SKM-1 (cell line): ENCODE measurements at regions not wholly inside any gene's neighbourhood (a gene's known extent, or its start where the extent isn't known, plus 50 kb on each side); places are given as distances from the start of the nearest gene placed in this dataset.
A peak's percentile ranks its signal among the peaks of the same experiment; 100 is the strongest.

Experiments
- DNase-seq: peaks from one replicate; lab custom pipeline; 2025; ENCODE audit not compliant: unreplicated experiment; lab: John Stamatoyannopoulos, UW

DNA sequence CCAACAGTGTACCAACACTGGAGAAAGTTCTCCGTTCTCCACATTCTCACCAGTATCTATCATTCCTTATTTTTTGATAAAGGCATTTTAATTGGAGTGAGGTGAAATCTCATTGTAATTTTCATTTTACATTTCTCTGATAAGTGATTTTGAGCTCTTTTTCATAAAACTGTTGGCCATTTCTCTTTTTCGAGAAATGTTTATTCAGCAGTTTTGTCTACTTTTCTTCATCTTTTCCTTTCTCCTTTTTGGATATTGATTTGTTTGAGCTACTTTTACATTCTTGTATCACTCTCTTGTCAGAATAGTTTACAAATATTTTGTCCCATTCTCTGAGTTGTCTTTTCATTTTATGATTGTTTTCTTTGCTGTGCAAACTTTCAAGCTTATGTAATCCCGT is 555.2 kb downstream of the COL12A1 start:
- no peak for DNase-seq

DNA sequence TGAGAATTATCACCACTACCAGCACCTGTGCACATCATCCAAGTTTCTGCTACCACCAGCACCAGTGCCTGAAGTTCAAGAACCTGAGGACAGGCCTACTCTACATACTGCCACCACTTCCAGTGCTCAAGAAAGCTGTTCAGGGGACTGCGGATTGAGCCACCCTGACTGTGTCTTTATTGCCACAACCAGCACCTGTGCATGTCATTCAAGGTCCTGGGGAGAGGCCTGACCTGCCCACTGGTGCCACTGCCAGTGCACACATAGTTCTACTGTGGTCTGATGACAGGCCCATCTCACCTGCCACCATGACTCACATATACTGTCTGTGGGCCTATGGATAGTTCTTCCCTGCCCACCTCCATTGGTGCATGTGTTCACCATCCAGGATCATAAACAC is 559.4 kb downstream of the COL12A1 start:
- no peak for DNase-seq

DNA sequence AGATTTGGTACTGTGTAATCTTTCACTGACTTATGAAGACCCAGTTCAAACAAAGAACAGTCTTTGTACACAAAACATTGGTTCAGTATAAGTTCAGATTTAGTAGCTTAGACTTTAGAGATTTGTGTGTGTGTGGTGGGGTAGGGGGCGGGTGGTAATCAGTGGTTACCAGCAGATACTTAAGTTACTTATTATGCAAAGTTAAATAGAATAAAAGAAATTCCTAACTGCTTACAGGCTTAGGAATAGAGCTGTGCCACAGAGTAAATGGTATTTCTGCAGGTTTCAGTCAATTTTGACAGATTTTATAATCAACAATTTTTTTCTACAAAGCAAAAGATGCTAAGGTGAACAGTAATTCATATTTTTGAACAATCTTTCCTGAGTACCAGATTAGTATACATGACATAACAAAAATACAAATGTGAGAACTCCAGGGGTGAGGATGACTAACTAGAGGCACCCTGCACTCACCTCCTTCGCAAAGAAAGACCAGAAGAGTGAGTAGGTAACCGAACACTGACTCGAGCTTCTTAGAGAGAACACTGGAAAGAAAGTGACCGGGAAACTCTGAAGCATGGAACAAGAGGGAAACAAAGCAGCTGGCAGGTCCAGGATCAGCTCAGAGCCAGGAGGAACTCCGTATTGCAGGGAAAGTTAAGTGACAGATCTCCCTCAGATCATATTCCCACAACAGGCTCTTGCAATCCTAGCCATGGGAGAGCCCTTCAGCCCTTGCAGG is 560.6 kb downstream of the COL12A1 start:
- DNase-seq = no peak

DNA sequence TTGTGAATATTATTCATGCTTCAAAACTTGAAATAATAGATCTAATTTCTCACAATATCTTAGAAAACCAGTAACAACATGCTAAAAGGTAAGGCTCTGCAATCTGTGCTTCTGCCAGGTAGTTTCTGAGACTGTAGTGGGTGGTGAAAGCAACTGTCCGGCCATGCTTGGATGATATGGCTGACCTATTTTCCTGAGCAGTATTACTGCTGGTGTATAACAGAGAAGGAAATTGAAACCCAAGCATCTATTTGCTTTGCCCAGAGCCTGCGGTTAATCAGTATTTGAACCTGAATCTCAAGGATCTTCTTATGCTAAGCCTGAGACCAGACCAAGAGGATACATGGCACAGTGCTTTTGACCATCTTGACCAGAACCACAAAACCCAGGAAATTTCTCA is 563.8 kb downstream of the COL12A1 start:
- DNase-seq = no peak

DNA sequence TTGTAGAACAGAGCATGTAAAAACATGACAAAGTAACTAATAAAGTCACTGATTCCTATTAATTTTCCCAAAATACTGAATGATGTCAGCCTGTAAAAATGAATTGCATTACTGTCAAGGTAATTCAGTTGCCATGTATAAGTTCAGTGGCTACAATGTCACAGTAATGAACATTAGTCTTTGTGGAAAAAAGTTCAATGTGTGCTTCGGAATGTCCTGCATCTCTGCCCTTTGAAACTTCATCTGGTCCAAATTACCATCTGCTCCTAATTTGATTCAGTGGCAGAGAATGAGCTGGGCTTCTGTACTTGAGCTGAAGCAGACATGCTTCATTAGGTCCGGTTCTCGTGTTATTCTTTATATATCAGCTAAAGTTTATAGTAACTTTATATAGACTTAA is 567.4 kb downstream of the COL12A1 start:
- DNase-seq = no peak

DNA sequence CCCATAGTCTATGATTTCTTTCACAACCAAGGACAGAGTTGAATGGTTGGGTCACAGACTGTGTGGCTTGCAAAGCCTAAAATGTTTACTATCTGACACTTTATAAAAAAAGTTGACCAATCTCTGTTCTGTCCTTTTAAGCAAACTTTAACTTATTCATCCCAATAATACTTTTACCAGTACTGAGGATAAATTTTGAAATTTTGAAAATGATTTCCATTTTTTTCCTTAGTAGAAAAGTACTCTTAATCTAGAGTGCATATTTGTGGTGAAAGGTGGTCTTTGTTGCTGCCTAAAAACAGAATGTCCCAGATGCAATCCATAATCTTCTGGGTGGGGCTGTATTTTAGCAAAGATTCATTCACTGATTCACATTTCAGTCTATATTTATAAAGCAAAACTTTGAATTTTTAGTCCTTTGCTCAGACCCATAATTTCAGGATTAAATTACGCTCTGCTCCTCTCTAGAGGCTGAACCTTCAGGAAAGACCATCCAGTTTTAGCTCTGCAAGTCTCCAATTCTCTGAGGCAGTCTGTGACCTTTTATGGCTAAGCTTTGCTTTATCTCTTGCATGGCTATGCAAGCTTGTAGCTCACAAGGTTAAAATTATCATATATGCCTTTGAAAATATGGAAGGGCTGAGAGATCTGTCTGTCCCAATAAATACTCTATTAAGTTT is 573.5 kb downstream of the COL12A1 start:
- no peak for DNase-seq

DNA sequence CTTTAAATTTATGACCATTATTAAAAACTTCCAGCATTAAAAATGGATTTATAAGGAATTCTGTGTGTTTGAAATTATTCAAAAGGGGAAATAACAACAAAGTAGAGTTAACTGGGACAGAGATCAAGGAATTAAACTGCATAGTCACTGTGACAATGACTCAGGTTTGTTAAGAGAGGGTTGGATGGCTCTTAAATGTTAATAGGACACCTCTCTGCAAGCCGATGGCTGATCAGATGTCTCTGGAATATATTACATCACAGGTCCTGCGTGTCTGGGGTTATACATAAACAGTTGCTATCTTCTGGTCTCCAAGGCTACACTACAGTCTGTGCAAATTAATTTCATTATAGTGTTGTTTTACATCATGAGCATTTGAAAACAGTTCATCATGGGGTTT is 574.3 kb downstream of the COL12A1 start:
- no peak for DNase-seq

DNA sequence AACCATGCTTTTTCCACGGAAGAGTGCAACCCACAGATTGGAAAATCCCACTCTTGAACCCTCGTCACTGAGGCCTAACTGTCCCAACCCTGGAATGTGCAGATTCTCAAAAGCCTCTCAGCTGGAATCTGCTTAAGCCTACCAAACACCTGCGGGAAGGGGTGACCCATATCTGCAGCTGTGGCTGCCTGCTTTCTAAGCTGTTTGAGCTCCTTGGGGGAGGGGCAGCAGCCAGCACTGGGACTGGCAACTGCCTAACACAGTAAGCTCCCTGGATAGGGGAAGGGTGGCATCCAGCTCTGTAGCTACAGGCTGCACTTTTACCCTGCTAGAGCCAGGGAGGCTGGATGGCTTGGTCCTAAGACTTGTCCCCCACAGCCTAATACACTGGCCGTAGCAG is 579.6 kb downstream of the COL12A1 start:
- DNase-seq = no peak

DNA sequence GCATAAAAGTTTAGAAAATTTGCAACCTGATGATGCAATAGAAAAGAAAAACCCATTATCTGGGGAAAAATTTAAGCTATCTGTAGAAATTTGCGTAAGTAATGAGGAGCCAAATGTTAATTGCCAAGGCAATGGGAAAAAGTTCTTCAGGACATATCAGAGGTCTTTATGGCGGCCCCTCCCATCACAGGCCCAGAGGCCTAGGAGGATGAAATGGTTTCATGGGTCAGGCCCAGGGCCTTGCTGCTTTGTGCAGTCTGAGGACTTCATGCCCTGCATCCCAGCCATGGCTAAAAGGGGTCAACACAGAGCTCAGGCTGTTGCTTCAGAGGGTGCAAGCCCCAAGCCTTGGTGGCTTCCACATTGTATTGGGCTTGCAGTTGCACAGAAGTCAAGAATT is 582.8 kb downstream of the COL12A1 start:
- DNase-seq = no peak

DNA sequence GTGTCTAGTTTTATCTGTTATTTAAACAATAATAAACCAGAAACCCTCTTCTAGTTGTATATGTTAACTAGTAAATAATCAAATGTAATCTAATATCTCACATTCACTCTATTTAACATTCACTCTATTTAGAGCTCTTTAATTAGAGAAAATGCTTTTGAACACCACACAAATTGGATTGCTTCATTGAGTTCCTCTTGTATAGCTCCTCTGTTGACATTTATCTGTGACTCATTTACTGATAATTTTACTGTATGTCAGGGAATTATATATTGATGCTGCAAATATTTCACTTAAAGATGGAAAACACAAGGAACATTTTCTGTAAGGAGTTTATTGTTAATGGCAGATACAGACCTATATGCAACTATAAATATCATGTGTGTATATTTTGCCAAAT is 594.6 kb downstream of the COL12A1 start:
- no peak for DNase-seq

DNA sequence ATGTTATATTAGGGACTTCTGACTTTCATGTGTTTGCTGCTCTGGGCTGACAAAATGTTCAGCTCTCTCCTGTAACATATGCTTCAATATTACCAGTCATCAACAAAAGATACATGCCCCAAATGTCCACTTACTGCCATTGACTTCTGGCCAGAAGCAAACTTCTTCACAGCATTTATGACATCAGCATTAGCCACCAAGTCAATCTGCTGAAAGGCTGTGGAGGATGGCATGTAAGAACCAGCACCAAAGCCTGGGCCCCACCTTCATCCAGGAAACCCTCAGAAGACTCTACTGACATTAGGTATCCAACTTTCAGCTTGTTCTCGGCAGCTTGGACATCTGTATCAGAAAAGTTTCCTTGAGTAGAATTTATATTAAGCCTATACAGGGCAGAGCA is 595.5 kb downstream of the COL12A1 start:
- no peak for DNase-seq

DNA sequence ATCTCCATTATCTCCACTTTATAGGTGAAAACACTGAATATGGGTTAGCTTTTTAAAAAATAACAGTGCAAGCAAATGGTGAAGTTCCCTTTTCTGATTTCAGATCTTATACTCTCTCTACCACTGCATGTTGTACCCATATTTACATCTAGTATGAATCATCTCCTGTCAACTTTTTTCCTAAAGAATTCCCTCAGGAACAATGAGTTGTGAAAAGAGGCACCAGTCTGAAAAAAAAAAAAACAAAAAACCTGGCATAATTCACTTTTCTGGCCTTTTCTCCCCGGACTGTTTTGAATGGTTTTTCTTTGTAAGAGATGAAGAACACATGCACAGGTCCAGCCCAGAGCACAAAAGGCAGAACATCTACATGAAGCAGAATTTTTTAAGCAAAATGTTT is 596.0 kb downstream of the COL12A1 start:
- no peak for DNase-seq

DNA sequence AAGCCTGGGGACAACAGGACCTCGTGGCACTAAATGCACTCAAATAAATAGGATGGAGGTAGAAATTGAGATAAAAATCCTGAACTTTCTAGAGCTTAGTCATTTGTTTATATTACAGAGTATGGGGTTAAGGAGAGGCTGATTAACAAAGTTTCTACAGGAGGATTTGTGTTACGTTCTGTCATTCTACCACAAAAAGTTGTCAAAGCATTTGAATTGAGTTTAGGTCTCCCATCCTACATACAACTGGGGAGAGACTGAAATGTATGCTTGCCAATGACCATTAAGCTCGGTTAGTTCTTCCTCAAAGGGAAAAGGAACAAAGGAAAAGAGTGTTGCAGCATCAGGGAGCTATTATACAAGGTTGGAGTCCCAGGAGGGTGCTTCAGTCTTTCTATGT is 597.9 kb downstream of the COL12A1 start:
- no peak for DNase-seq

DNA sequence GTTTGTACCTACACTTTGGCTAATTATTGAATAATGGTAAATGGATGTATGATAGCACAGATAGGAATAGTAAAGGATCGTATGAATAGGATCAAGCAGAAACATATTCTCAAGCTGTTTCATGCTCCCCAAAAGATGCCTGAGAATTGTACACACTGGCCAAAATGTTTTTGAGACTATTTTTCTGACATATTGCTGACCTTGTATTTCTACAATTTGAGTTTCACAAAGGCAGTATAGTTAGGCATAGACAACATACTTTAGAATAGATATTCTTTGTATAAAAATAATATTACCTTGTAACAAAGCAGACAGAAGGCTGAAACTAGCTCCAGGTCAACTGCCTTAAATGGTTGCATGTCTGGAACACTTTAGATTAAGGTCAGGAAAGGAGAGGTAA is 598.4 kb downstream of the COL12A1 start:
- no peak for DNase-seq

DNA sequence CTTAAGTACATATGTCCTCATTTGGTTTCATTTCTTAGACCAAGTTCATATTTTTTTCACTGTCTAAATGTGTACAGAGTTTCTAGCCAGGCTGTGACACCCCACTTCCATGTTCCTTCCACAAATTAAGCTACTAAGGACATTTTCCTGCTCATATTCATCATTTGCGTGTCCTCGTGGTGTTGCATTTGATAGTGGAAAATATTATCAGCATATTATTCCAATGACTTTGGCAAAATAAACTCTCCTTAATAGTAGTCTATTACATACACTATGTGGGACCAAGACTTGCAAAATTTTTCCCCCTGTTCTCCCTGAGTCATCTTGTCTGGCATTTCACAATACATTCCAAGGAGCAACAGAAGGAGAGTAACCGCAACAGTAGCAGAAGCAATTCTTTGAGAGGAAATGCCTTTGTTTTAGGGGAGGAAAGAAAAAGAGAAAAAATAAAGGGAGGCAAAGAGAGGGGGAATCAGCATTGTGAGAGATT is 599.2 kb downstream of the COL12A1 start:
- DNase-seq = peak; percentile 23

DNA sequence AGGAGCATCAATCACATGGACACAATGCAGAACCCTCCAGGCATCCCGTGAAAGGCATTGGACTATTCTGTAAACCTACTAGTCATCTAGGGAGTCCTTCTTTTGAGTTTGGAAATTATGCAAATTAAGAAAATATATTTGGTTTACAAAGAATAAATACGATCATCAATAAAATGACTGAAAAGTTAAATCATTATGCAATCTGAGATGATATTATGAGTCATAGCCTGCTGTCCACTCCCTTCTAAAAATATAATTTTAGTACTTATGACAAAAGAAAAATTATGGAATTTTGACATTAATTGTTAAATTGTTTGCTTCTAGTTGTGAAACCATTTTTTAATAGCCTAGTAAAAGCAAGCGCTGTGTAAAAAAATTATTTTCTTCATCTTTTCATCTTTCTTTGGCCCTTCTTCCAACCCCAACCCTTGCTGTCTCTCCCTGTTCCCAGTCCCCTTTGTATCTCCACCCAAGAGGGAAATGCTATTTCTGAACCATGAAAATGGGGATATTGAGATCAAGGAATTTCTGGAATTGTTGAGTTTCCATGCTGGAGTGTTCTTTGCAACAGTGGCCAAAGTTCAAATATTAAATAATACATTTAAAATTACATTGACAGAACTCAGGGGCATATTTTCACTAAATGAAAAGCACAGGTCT is 599.8 kb downstream of the COL12A1 start:
- no peak for DNase-seq

DNA sequence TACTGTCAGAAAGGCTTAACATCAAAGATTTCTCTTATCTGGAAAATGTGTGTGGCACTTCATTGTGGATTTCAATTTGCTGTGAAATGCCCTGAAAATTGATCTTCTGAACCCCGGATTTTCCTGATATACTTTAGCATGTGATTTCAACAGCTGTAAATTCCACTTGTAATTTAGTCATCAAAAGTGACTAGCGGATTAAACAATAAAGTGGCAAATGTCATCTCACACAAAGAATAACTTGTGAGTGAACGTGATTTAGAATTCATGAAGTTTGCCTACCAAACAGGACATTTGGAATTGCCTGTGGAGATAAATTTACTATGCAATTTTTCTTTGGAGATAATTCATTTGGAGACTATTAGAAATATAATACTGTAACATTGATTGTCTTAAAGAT is 601.6 kb downstream of the COL12A1 start:
- no peak for DNase-seq

DNA sequence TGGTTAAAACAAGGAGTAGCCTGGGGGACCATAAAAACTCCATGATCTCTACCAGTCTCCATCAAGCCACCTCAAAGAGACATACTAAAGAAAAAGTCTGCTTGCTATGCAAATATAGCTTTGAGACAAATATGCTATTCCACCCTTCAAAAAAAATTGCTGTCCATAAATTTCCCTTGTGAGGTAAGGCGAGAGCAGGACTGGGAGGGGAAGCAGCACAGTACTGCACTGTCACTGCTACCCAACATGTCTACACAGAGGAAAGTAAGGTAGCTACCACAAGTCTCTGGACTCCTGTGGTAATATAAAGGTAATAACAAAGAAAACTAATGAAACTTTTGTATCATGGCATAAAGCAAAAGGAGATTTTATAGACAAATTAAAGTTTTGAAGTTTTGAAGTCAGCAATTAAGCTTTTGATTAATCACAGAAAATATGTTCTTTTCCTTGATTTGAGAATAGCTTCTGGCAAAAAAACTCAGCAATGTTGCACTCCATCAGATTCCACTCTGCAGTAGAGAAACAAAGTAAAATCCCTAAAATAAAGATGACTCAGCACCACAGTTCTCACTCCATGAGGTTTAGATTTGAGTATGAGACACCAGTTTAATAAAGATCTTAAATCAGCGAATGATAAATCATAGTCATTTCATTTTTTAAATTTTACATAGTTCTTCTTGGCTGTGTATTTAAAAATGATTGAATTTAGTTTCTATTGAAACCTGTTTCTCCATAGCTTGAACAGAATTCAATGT is 602.4 kb downstream of the COL12A1 start:
- DNase-seq = no peak

DNA sequence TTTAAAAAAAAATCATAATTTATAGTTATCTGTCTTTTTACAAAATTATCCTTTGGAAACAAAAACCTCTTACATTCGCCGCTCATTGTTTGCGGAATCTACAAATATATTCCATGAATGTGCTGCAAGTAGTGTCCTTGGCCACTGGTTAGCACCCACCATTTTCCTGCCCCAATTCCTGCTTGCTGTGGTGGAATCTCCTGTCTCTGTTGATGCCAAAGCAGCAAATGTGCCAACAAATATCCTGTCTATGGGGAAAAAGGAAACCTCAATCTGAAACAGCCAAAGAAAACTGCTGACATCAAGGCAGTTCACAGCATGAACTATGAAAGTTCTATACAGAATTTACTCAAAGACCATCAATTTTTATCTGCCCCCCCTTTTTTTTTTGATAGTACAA is 603.6 kb downstream of the COL12A1 start:
- no peak for DNase-seq

DNA sequence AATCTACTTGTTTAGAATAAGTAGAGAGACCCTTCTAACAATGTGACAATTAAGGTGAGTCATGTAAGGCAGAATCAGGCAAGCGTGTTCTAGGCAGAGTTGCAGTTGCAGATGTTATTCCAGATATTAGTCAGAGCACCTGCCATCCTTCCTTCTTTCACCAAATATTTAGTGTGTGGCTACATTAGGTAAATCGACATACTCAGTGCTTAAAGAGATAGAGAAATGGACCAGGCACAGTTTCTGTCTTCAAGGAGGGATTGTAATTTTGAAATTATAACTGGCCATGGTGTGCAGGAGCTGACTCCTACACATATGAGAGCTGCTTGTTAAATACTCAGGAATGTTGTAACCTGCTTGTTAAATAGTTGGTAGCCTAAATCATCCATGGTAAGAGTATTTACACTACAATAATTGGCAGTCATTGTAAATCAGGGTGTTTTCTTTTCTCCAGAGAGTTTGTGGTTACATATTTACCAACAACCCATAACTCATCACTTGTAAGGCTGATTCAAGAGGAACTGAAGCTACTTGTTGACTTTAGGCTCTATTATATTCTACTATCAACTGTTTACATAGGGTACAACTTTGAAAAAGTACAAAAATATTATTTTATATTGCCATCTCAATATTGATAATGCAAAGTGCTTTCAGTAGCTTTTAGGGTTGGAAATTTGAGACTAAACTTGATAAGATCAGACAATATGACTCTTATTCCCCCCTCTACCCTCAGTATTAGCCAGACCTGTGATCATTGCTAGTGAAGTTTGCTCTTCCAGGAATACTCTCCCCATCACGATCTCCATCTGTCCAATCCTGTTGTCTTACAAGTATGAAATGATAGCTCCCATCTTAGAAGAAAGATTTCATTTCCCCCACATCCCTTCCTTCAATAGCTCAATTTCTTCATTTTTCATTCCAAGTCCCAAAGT is 607.1 kb downstream of the COL12A1 start:
- DNase-seq = no peak
